GM19455 (cell line): ENCODE measurements at regions not wholly inside any gene's neighbourhood (a gene's known extent, or its start where the extent isn't known, plus 50 kb on each side); places are given as distances from the start of the nearest gene placed in this dataset.
"Not testable (repeated sequence)": the region's sequence is repeated elsewhere in the genome, so short reads cannot be mapped to it uniquely, and the experiment has no call there.

ENCODE experiments used
- ATAC-seq: cut with Tn5 transposase; IDR thresholded peaks from one replicate; pipeline ENCODE4 v1.9.1; 2021; ENCODE audit not compliant: unreplicated experiment

DNA sequence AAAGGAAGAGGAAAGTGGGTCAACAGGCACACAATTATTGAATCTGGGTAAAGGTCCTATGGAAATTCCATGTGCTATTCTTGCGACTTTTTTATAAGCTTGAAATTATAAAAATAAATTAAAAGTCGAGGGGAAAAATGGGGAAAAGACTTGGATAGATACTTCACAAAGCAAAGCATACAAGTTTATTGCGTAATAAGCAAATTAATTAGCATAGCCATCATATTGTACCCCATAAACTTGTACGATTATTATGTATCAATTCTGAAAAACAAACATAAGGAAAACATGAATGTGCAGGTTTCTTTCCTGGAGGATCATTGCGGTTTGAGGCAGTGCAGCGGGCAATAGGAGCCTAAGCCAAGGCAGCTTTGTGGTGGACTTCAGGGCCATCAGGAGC is 351.6 kb upstream of the NOX3 start:
- no peak for ATAC-seq

DNA sequence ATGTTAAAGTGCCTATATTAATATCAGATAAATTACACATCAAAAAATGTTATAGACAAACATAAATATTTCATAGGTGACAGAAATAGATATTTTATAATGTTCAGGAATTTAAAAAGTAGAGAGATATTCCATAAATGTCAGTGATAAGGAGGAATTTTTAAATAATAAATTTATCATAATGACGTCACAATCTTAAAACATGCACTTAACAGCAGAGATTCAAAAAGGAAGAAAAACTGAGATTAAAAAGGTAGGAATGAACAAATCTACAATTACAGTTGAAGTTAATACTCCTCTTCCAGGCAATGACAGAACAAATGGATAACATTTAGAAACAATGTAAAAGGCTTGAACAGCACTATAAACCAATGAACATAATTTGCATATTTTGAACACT is 345.4 kb upstream of the NOX3 start:
- ATAC-seq = no peak

DNA sequence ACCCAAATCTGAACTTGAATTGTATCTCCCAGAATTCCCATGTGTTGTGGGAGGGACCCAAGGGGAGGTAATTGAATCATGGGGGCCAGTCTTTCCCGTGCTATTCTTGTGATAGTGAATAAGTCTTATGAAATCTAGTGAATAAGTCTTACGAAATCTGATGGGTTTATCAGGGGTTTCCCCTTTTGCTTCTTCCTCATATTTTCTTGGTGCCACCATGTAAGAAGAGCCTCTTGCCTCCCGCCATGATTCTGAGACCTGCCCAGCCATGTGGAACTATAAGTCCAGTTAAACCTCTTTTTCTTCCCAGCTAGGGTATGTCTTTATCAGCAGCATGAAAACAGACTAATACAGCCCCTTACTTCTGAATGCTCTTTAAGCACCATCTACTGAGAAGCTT is 343.2 kb upstream of the NOX3 start:
- not testable (repeated sequence) for ATAC-seq

DNA sequence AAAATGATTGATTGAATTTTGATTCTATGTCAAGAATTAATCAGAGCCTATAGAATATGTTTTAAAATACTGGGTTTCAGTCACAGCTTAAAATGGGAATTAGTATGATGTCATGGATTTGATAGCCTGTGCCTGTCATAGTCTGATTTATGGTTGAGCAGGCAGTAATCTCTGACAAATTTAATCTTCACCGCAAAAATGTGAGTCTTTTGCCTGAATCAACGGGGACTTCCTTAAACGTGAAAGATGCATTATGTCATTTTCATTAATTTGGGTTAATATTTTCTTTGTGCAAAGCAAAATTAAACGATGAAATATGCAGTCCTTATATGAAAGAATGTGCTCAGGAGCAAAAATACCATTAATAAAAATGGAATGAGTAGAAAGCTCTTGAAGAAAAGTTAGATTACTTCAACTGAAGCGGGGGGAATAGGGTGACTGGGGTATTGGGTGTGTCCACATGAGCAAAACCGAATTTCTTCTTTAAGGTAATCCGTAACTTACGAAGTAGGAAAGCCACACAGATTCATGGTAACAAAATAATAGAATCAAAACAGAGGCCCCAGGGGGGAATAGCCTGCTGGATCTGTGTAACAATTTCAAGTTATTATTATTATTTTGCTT is 339.6 kb upstream of the NOX3 start:
- ATAC-seq = no peak

DNA sequence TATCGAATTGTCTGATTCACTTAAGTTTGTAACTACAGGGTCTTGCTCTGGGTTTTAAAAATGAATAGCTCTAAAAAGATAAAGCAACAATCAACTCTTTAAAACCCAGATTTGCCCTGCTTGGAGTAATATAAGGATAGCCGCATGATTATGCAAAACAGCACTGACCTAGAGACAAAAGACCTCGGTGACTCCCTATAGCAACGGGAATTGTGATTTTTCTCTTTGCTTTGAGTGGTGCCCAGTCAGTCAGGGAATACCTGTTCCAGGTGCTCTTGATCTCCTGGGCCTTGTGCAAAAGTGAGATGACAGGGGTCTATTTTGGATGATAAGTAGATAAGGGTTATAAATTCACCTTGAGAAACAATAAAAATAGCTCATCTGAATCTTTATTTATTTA is 336.3 kb upstream of the NOX3 start:
- no peak for ATAC-seq

DNA sequence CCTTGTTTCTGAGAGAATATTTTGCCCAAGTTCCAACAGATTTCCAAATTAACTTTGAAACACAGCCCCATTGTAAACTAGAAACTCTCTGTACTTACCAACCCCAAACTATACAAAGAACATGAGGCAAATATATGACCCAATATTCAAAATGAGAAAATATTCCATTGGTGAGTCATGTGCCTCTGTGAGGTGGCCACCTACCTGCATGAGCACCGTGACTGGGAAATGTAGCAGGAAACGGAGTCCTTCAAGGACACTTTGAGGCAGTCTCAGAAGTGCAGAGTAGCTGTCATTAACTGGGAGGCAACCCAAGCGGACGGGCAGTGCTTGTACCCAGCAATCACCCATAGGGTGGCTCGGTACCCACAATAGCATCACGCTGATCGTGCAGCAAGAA is 335.5 kb upstream of the NOX3 start:
- ATAC-seq = no peak

DNA sequence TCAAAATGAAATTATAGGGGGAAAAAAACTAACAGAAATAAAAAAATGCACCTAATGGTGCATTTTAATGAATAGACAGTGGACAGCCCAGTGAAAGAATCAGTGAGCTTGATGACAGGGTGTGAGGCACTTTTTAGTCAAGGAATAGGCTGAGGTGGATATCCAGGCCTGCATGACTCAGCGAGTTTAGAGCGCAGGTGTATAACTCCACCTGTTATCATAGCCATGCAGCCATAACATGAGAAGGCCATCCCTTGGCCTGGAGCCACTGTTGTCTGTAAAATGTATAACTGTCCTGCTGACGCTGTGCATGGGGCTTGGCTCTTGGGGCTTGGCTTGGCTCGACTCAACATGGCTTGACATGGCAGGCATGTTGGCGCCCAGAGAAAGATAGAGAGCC is 331.5 kb upstream of the NOX3 start:
- no peak for ATAC-seq

DNA sequence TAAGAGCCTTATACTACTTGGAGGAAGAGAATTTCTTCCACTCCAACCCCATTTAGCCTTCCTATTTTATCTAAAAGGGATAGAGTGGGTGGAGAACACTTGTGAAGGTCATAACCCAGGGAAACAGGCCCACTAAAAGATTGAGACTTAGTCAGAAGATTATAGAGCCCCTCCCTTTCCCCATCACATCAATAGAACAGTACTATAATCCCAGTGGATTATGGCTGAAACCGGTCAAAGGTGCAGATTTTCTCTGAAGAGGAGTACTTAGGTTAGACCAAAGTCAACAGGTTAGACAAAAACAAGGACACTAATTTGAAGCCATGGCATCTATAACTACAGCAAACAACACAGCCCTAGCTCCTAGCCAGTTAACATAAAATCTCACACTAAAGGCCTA is 330.9 kb upstream of the NOX3 start:
- no peak for ATAC-seq

DNA sequence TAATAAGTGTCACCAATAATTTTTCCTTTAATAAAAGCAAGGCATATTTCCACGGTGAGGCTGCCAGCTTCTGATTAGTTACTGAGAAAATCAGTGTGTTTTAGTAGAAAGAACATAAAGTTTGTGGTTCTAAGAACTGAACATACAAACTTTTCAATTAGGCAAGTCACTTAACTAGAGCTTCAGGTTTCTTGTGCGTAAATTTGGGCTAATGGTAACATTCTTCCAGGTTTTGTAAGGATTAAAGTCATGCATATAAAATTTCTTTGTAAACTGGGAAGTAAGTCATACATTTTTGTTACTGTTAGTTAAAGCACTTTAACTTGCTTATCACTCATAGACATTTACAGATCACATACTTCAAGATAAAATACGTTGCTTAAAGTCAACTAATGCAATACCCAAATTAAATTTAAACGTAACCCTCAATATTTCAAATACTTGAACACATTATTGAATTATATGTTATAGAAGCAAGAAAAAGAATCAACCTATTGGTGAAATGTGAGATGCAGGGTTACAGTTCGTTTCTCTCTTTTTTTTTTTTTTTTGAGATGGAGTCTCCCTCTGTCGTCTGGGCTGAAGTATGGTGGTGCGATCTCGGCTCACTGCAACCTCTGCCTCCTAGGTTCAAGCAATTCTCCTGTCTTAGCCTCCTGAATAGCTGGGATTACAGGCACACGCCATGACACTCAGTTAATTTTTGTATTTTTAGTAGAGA is 327.3 kb upstream of the NOX3 start:
- ATAC-seq = no peak

DNA sequence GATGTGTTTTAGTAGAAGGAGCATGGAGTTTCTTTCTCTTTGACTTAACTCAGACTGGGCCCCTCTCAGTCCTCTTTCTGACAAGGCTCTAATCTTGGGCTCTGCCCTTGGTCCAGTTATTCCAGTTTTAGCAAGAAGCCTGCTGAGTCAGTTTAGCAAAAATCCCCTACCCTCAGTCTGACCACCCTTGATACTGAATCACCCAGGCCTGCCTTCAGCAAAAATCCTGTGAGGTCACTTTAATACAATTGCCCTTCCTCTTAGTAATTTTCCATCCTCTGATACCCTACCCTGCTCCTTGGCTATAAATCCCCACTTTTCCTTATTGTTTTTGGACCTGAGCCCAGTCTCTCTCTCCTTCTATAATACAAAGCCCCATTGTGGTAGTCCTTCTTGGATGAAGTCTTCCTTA is 326.7 kb upstream of the NOX3 start:
- ATAC-seq = no peak

DNA sequence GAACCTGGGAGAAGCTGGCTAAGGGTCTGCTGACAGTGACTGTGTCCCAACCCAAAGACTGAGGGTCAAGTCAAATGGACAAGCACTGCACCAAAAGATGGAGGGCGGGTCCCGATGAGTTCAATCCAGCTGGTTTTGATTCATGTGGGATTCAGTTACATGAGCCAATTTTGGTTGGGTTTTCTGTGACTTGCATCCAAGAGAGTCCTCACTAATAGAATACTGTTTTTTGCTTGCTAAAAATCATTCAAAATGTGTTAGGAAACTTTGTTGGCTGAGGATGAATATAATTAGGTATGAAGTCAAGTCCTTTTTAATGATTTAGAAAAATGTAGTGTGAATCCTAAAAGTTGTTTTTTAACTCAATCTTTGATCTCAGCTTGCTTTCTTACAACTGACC is 323.8 kb upstream of the NOX3 start:
- ATAC-seq = no peak

DNA sequence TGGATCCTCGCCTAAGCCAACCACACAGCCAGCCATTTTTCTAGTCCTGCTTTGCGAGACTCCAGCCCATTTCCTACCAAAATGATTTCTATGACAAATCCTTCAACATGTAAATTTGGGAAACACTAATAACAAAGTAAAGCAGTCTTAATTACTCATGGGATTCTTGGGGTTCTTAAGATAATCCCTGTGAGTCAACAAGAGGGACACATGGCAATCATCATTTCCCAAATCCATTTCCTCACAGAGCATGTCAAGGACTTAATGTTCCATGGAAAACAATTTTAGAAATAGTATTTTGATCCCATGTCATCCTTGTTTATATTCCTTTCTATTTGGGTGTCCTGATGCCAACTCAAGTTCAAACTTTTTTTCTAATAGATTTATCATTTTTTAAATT is 322.7 kb upstream of the NOX3 start:
- no peak for ATAC-seq

DNA sequence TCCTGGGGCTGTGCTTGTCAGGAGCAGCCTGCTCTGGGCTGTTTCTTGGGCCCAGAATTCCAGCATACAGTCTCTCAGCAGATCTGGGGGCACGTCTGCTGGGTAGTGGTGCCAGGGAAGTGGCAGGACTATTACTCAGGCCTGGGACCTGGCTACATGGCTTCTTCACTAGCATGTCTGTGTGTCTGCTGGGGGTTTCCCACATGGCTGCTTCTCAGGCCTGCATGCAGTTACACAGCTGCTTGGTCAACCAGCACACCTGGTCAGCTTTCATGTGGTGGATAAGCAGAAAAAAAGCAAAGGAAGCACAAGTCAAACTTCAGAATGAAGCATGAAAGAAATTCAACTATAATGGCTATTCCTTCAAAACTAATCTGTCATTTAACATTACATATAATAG is 316.2 kb upstream of the NOX3 start:
- no peak for ATAC-seq

DNA sequence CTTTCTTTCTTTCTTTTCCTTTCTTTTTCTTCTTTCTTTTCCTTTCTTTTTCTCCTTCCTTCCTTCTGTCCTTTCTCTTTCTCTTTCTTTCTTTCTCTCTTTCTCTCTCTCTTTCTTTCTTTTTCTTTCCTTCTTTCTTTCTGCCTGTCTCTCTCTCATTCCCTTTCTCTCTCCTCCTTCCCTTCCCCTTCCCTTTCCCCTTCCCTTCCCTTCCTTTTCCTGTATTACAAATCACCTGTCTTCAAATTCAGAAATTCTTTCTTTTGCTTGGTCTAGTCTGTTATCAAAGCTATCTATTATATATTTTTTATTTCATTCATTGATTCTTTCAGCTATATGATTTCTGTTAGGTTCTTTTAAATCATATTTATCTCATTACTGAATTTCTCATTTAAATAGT is 315.2 kb upstream of the NOX3 start:
- no peak for ATAC-seq

DNA sequence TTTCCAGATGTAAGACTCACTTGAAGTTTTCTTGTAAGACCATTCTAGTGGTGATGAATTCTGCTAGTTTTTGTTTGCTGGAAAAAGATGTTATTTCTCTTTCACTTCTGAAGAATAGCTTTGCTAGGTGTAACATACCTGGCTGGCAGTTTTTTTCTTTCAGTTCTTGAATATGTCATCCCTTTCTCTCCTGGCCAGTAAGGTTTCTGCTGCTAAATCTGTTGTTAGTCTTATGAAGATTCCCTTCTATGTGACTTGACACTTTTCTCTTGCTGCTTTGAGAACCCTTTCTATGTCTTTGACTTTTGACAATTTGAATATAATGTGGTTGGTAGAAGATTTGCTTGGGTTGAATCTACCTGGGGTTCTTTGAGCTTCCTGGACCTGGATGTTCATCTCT is 314.7 kb upstream of the NOX3 start:
- no peak for ATAC-seq

DNA sequence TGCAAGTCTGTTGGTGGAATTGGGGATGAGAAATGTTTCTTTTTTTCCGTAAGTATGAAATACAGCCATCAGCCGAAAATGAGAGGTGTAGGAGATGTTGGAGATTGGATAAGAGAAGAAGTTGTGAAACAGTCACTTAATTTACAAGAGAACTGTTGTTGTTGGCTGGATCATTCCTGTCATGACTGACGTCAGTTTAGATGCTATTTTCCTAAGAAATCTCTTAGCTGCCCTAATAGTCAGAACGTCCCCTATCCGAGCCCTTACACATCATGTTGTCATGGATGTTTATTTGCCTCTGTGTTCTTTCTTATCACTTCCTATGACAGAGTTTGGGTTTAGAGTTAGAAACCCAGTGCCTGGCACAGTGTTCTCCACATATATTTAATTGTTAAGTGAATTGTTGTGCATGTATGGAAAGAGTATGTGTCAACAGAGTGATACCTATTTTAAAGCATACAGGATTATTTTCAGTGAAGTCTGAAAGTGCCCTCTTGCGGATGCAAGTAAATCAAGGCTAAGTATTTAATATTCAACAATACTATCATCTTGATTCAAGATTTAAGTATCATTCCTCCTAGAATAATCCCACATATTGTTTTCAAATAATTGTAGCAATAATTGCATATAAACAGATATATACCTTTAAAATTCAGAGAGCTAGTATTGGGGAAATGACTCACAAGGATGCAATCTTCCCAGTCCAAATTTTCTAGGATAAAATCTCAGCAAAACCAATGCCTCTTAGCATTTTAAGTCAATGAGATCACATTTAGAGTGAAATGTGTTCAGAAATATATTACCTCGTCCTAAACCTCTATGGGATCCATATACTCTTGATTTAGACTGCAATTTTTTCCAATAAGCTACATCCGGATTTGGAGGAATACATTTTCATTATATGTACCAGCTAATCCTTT is 309.9 kb upstream of the NOX3 start:
- ATAC-seq = no peak

DNA sequence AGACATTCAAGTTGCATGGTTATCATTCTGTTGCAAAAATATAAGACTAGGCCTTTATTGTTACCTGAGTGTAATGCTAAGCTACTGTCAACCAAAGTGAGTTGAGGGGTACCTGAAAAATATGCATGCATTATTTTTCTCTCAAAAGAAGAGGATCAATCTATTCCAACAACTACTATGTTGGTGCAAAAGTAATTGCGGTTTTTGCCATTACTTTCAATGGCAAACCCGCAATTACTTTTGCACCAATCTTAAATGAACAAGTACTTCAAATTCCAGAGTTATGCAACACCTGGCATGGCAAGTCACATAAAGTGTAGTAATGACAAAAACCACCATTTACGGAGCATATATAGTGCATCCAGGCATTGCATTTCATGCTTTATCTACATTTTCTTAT is 307.0 kb upstream of the NOX3 start:
- ATAC-seq = no peak

DNA sequence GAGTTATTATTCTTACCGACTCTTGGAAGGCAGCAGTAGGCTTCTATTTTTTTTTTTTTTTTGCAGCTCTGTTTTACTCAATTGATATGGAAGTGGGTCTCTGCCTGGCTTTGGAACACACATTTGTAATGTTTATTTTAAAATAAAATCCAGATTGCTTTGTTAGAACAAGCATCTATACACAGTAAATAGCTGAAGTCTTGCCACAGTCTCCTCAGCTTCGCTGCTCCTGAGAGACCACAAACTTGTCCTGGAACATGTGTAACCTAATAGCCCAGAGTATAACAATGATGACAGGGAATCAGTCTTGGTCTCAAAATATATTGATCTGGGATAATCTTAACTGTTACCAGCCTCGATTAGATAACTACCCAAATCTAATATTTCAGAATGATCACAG is 299.8 kb upstream of the NOX3 start:
- no peak for ATAC-seq

DNA sequence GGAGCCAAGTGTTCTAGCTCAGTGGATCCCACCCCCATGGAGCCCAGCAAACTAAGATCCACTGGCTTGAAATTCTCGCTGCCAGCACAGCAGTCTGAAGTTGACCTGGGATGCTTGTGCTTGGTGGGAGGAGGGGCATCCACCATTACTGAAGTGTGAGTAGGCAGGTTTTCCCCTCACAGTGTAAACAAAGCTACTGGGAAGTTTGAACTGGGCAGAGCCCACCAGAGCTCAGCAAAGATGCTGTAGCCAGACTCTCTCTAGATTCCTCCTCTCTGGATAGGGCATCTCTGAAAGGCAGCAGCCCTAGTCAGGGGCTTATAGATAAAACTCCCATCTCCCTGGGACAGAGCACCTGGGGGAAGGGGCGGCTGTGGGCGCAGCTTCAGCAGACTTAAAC is 293.1 kb upstream of the NOX3 start:
- ATAC-seq = not testable (repeated sequence)

DNA sequence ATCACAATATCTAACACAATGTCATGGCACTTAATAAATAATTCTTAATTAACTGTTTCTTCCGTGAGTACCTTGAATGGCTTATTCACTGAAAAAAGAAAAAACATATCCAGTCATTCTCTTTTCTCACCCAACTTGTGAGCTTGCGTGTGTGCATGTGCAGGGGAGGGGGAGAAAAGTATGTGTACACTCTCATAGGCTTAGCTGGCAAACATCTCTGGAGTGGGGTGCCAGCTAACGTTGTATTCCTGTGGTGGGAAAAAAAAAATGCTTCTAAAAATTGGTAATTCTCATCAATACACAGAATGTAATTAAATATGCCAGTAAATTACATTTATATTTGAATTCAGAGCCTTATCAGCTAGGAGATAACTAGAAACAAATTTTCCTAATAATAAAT is 291.9 kb upstream of the NOX3 start:
- no peak for ATAC-seq

DNA sequence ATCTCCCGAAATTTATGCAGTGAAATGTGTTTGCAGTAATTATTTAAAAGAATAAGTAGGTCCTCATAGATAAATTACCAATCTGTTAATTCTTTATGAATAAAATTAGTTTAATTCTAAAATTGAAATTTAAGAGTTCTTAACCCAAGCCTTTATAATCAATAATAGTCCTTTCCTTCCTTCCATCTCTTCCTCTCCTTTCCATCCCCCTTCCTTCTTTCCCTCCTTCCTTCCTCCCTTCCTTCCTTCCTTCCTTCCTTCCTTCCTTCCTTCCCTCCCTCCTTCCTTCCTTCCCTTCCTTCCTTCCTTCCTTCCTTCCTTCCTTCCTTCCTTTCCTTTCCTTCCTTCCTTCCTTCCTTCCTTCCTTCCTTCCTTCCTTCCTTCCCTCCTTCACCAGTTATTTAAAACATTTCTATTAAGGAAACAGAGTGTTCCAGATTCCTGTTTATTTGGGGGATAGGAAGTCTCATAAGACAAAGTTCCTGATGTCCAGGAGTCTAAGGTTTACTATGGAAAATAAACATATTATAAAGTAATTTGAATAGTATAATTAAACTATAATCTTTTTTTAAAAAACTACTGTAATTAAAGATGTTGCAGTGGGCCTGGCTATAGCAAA is 285.3 kb upstream of the NOX3 start:
- ATAC-seq = no peak
